Caco-2 (cell line): ENCODE measurements at regions not wholly inside any gene's neighbourhood (a gene's known extent, or its start where the extent isn't known, plus 50 kb on each side); places are given as distances from the start of the nearest gene placed in this dataset.

Experiments
- BruUV-seq: library from RNA; stranded (reverse); fragments of 400-500 nt; replicated peaks from 2 replicates; lab custom pipeline; 2021; lab: Mats Ljungman, UMichigan
- CTCF ChIA-PET: fragments of 300-600 bp; sonication (Branson Sonifier 250); formaldehyde crosslinking; loops from one replicate; lab custom pipeline; 2022; ENCODE audit warnings: antibody characterized with exemption; lab: Charles Lee
- POLR2A ChIA-PET: fragments of 300-600 bp; sonication (Branson Sonifier 250); formaldehyde crosslinking; loops from one replicate; lab custom pipeline; 2022; ENCODE audit warnings: antibody characterized with exemption; lab: Charles Lee
- DNase-seq, 2 experiments: peaks; one replicate each; pipeline versions ENCODE4 v3.0.0 to v3.0.0-alpha.2; 2020 to 2022
- H3K27me3 ChIP-seq: replicated peaks from 2 replicates; pipeline ENCODE4 v1.6.0; 2011; ENCODE audit warnings: low read length; ENCODE audit not compliant: control insufficient read depth, insufficient read depth
- H3K36me3 ChIP-seq: 2 replicates; pipeline ENCODE4 v1.5.1; 2011; ENCODE audit warnings: low read length; ENCODE audit not compliant: control insufficient read depth, insufficient read depth
- H3K4me1 ChIP-seq: fragments of 250-450 bp; sonication (Bioruptor Pico); 2 replicates; pipeline ENCODE4 v1.5.1; 2020; ENCODE audit warnings: mild to moderate bottlenecking
- H3K4me3 ChIP-seq: 2 replicates; pipeline ENCODE4 v1.5.1; 2011; ENCODE audit warnings: low read depth, mild to moderate bottlenecking, control low read depth, low read length
- H3K9me3 ChIP-seq: fragments of 250-450 bp; sonication (Bioruptor Pico); 2 replicates; pipeline ENCODE4 v1.5.1; 2020; ENCODE audit warnings: mild to moderate bottlenecking, moderate library complexity
- H3K27ac Mint-ChIP-seq: one replicate; pipeline ENCODE4 v1.8.0; 2022; ENCODE audit warnings: mixed read lengths; ENCODE audit not compliant: unreplicated experiment
- H3K27me3 Mint-ChIP-seq: one replicate; pipeline ENCODE4 v1.8.0; 2022; ENCODE audit warnings: mixed read lengths; ENCODE audit not compliant: insufficient read depth, unreplicated experiment
- H3K36me3 Mint-ChIP-seq: one replicate; pipeline ENCODE4 v1.8.0; 2022; ENCODE audit warnings: mild to moderate bottlenecking, mixed read lengths; ENCODE audit not compliant: insufficient read depth, unreplicated experiment
- H3K4me1 Mint-ChIP-seq: one replicate; pipeline ENCODE4 v1.8.0; 2022; ENCODE audit warnings: low read depth, mixed read lengths; ENCODE audit not compliant: unreplicated experiment
- H3K4me3 Mint-ChIP-seq: one replicate; pipeline ENCODE4 v1.8.0; 2022; ENCODE audit warnings: mild to moderate bottlenecking, moderate library complexity, mixed read lengths; ENCODE audit not compliant: unreplicated experiment
- H3K9me3 Mint-ChIP-seq: one replicate; pipeline ENCODE4 v1.8.0; 2022; ENCODE audit warnings: mixed read lengths; ENCODE audit not compliant: unreplicated experiment
- intact Hi-C: fragments of 100-400 bp; cut with micrococcal nuclease; formaldehyde crosslinking; loops from one replicate; pipeline ENCODE4 v1.10.0; 2022; ENCODE audit not compliant: unreplicated experiment
- TF ChIP-seq, protein P1 (sequence below), 2 experiments: fragments of 200-600 bp in 1 of 2; IDR thresholded peaks; 1 replicate in 1 of 2; 2 replicates in 1 of 2; pipeline versions ENCODE4 v1.5.1 to v1.8.0; 2011 to 2022; ENCODE audit warnings: antibody characterized with exemption in 1 of 2, control low read depth in 1 of 2, inconsistent platforms in 1 of 2, low read depth in 1 of 2, low read length in 1 of 2, mild to moderate bottlenecking in 1 of 2, moderate library complexity in 1 of 2; ENCODE audit not compliant: insufficient read depth in 1 of 2, severe bottlenecking in 1 of 2, unreplicated experiment in 1 of 2

DNA sequence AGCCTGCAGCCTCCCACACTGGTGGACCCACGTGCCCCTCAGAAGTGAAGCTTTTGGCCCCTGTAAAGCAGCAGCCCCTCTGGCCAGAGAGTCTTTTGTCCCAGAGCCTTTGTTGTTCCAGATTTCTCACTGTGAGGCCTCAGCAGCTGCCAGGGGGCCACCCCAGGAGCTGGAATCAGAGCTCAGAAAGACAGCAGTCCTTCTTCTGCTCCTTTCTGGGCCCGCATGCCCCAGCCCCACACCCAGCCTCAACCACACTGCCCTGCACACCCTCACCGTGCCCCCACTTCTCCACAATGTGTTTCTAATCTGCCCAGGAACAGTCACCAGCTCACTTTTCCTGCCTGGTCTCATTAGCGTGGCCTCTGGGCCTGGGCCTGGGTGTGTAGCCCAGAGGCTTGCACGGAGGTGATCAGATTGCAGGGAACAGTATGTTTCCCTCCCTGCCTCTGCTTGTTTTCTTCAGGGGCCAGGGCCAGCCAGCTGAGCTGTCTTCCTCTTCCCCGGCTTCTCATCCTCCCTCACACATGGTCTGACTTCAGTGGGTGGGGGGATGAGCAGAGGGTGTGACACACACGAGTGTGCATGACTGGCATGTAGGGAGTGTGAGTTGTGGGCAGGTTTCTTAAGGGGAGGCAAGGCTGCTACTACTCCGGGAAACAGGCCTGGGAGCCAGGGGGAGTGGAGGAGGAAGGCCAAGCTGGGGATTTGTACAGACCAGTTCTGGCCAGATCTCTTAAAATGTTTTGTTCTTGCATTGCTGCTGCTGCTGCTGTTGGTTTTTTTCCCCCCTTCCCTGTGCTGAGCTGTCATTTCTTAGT, 82.5 kb upstream of the ZNF648 start:
- Mint-ChIP-seq H3K27me3 (no peaks in the 10 kb centered on the region), H3K4me3 (no peak overlapping the region)

DNA sequence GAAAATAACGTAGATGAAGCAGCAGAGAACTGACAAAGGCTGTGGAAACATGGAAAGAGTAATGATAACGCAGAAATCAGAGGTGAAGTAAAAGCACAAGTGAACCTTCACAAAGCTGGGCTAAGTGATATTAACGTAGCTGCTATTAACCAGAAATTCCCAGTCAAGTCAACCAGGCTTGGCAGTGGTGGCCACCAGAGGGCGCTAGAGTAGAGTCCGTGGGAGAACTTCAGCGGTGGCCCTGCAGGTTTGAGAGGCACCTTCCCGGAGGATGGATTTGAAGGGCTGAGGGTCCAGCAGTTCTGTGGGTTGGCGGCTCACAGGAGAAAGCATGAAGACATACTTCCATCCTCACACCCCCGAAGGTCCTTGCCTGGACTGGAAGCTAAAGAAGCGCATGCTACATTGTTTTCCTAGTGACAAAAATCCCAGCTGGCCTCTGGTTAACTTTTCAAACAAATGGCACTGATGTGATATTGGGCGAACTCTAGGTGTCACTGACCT, 81.7 kb upstream of the ZNF648 start:
- BruUV-seq: no TSS peak
- Histone ChIP-seq H3K27me3 (no peaks in the 10 kb centered on the region), H3K36me3 (no peaks in the 10 kb centered on the region), H3K4me3 (no peak overlapping the region), H3K4me1 (peaks cover 34% of the 10 kb centered on the region), H3K9me3 (no peaks in the 10 kb centered on the region)
- Mint-ChIP-seq H3K4me3 (no peak overlapping the region), H3K4me1 (peaks cover 48% of the 10 kb centered on the region), H3K36me3 (no peaks in the 10 kb centered on the region), H3K9me3 (no peaks in the 10 kb centered on the region), H3K27ac (peak overlapping the region; percentile 63), H3K27me3 (no peaks in the 10 kb centered on the region)
- CTCF ChIA-PET: interaction anchor here (0.6 to 3.3 kb wide), 24 partner anchors 39 to 268 kb away, joined by 3 to 38 read pairs (median 4); partner anchors contain the start of gene GLUL
- POLR2A ChIA-PET: interaction anchor here (1.3 kb wide), 1 partner anchor 254 kb away, joined by 3 read pairs; no protein-coding TSS in a partner anchor
- peak; percentile 87 to 92 for DNase-seq
- intact Hi-C loops: loop anchor here (1.0 to 5.0 kb wide), 7 partner anchors 42 to 253 kb away; no protein-coding TSS in a partner anchor
- TF ChIP-seq, protein P1, sequence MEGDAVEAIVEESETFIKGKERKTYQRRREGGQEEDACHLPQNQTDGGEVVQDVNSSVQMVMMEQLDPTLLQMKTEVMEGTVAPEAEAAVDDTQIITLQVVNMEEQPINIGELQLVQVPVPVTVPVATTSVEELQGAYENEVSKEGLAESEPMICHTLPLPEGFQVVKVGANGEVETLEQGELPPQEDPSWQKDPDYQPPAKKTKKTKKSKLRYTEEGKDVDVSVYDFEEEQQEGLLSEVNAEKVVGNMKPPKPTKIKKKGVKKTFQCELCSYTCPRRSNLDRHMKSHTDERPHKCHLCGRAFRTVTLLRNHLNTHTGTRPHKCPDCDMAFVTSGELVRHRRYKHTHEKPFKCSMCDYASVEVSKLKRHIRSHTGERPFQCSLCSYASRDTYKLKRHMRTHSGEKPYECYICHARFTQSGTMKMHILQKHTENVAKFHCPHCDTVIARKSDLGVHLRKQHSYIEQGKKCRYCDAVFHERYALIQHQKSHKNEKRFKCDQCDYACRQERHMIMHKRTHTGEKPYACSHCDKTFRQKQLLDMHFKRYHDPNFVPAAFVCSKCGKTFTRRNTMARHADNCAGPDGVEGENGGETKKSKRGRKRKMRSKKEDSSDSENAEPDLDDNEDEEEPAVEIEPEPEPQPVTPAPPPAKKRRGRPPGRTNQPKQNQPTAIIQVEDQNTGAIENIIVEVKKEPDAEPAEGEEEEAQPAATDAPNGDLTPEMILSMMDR (IDR thresholded peaks at IDR 0.05; ENCODE audit: insufficient read depth in 1 of 2, low read depth in 1 of 2, low read length in 1 of 2, severe bottlenecking in 1 of 2, unreplicated experiment in 1 of 2): peak; percentile 92 to 97

More for the DNA sequence above, 82.5 kb upstream of the ZNF648 start:
- intact Hi-C loops: loop anchor here (1.0 to 5.0 kb wide), 7 partner anchors 43 to 252 kb away; no protein-coding TSS in a partner anchor
- no peaks in the 10 kb centered on the region for H3K9me3 Mint-ChIP-seq
- H3K36me3 ChIP-seq: no peaks in the 10 kb centered on the region
- peak overlapping the region; percentile 63 for H3K27ac Mint-ChIP-seq
- H3K9me3 ChIP-seq: no peaks in the 10 kb centered on the region
- peaks cover 34% of the 10 kb centered on the region for H3K4me1 ChIP-seq
- H3K27me3 ChIP-seq: no peaks in the 10 kb centered on the region
- H3K36me3 Mint-ChIP-seq: no peaks in the 10 kb centered on the region
- H3K4me1 Mint-ChIP-seq: peaks cover 48% of the 10 kb centered on the region
- TF ChIP-seq, protein P1 (IDR thresholded peaks at IDR 0.05; ENCODE audit: insufficient read depth in 1 of 2, low read depth in 1 of 2, low read length in 1 of 2, severe bottlenecking in 1 of 2, unreplicated experiment in 1 of 2): no peak
- no TSS peak for BruUV-seq
- DNase-seq: no peak
- H3K4me3 ChIP-seq: no peak overlapping the region
- POLR2A ChIA-PET: interaction anchor here (1.3 kb wide), 1 partner anchor 253 kb away, joined by 3 read pairs; no protein-coding TSS in a partner anchor
- CTCF ChIA-PET: interaction anchor here (0.6 to 3.3 kb wide), 14 partner anchors 52 to 252 kb away, joined by 3 to 38 read pairs (median 4); partner anchors contain the start of gene GLUL

DNA sequence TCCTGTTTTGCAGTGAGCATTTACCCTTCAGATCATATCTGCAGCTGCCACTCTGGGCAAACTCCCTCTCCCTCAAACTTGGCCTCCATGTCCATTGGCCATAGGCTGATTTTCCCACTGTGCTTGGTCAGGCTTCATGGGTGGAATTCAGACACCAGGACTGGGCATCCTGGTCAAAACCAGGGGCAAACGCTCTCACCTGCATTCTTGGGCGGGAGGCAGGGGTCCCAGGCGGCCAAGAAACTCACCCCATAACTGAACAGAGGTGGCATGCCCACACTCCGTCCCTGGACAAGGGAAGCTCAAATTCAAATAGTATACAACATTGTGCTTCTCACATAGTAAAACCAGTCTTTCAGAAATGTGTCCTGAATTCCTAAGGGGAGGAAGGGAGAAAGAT, 81.1 kb upstream of the ZNF648 start:
- Histone ChIP-seq H3K27me3 (no peaks in the 10 kb centered on the region), H3K9me3 (no peaks in the 10 kb centered on the region), H3K4me1 (peaks cover 34% of the 10 kb centered on the region), H3K4me3 (no peak overlapping the region), H3K36me3 (no peaks in the 10 kb centered on the region)
- H3K36me3 Mint-ChIP-seq: no peaks in the 10 kb centered on the region
- peak overlapping the region; percentile 63 for H3K27ac Mint-ChIP-seq
- no peak overlapping the region for H3K4me3 Mint-ChIP-seq
- peaks cover 48% of the 10 kb centered on the region for H3K4me1 Mint-ChIP-seq
- H3K27me3 Mint-ChIP-seq: no peaks in the 10 kb centered on the region
- TF ChIP-seq, protein P1 (IDR thresholded peaks at IDR 0.05; ENCODE audit: insufficient read depth in 1 of 2, low read depth in 1 of 2, low read length in 1 of 2, severe bottlenecking in 1 of 2, unreplicated experiment in 1 of 2): no peak
- BruUV-seq: no TSS peak
- CTCF ChIA-PET: interaction anchor here (0.6 to 3.3 kb wide), 21 partner anchors 40 to 268 kb away, joined by 3 to 38 read pairs (median 4); partner anchors contain the start of gene GLUL
- no peaks in the 10 kb centered on the region for H3K9me3 Mint-ChIP-seq
- no peak for DNase-seq
- POLR2A ChIA-PET: interaction anchor here (1.3 kb wide), 1 partner anchor 254 kb away, joined by 3 read pairs; no protein-coding TSS in a partner anchor
- intact Hi-C loops: loop anchor here (1.0 to 5.0 kb wide), 7 partner anchors 41 to 254 kb away; no protein-coding TSS in a partner anchor
